ENCODE measurements at regions not wholly inside any gene's neighbourhood (a gene's known extent, or its start where the extent isn't known, plus 50 kb on each side); places are given as distances from the start of the nearest gene placed in this dataset.

DNA sequence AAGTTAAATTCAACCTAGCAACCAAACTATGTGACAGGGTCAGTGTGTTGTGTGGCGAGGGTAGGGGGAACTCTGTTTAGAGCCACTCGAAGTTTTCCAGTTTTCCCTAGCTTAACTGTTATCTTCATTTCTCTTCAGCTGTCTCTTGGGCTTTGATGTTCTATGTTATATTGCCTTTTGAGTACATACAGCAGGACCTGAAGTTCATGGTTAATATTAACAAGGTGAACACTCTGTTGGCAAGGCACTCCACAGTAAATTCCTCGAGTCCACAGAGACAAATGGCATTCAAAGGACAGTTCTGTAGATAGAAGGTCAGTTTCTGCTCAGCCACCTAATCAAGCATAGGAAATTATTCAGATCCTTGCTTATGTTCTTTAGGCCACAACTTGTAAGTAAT, 147.9 kb upstream of the DPH6 start:
- no peak for TF ChIP-seq RAD21 (IDR thresholded peaks at IDR 0.05; ENCODE audit: low read length)
- TF ChIP-seq CTCF (conservative IDR thresholded peaks at IDR 0.05; ENCODE audit: low read depth, low read length): no peak
- no peak for TF ChIP-seq MXI1 (IDR thresholded peaks at IDR 0.05; ENCODE audit: borderline replicate concordance, low read depth, low read length)
- no peak for TF ChIP-seq POLR2A (IDR thresholded peaks at IDR 0.05; ENCODE audit: low read depth, low read length)
- TF ChIP-seq FOS (IDR thresholded peaks at IDR 0.05; ENCODE audit: low read depth, low read length): no peak
- TF ChIP-seq CEBPB (IDR thresholded peaks at IDR 0.05; ENCODE audit: low read depth, low read length): no peak
- TF ChIP-seq SMC3 (IDR thresholded peaks at IDR 0.05; ENCODE audit: low read depth, low read length): no peak
- no peak for TF ChIP-seq USF2 (IDR thresholded peaks at IDR 0.05; ENCODE audit: low read depth, low read length)

Measured in IMR-90 (cell line).